Small intestine (tissue), 7 donors: ENCODE measurements at regions not wholly inside any gene's neighbourhood (a gene's known extent, or its start where the extent isn't known, plus 50 kb on each side); places are given as distances from the start of the nearest gene placed in this dataset.

Experiments used
- DNase-seq, 2 donors: peaks; one replicate each; pipeline versions ENCODE4 v3.0.0 to v3.0.0-alpha.2; 2013
- FAIRE-seq: peaks from 2 replicates; lab custom pipeline; 2012; peaks lifted over from hg19 to GRCh38; lab: Jason Lieb, UNC
- H3K27ac ChIP-seq, 3 donors: one replicate each; pipeline ENCODE4 v1.5.1; 2013; ENCODE audit warnings: low read length in 2 of 3, mild to moderate bottlenecking in 2 of 3, control low read depth in 1 of 3, inconsistent platforms in 1 of 3, low read depth in 1 of 3, moderate library complexity in 1 of 3
- H3K27me3 ChIP-seq, 3 donors: one replicate each; pipeline ENCODE4 v1.6.1; 2013; ENCODE audit warnings: low read length in 3 of 3, inconsistent platforms in 1 of 3; ENCODE audit not compliant: control insufficient read depth in 3 of 3, insufficient read depth in 3 of 3
- H3K36me3 ChIP-seq, 3 donors: one replicate each; pipeline ENCODE4 v1.6.1; 2013; ENCODE audit warnings: low read length in 3 of 3, inconsistent platforms in 1 of 3, low read depth in 1 of 3, mild to moderate bottlenecking in 1 of 3, moderate library complexity in 1 of 3; ENCODE audit not compliant: control insufficient read depth in 3 of 3, insufficient read depth in 2 of 3
- H3K4me1 ChIP-seq, 3 donors: one replicate each; pipeline ENCODE4 v1.6.1; 2013; ENCODE audit warnings: low read length in 2 of 3, inconsistent platforms in 1 of 3, low read depth in 1 of 3, mild to moderate bottlenecking in 1 of 3, moderate library complexity in 1 of 3; ENCODE audit not compliant: control insufficient read depth in 3 of 3, insufficient read depth in 2 of 3
- H3K4me3 ChIP-seq, 3 donors: one replicate each; pipeline ENCODE4 v1.5.1; 2013; ENCODE audit warnings: low read length in 3 of 3, control low read depth in 1 of 3, inconsistent platforms in 1 of 3, low read depth in 1 of 3, mild to moderate bottlenecking in 1 of 3, moderate library complexity in 1 of 3
- H3K9me3 ChIP-seq, 2 donors: one replicate each; pipeline ENCODE4 v1.6.1; 2013; ENCODE audit warnings: low read depth in 1 of 2, low read length in 1 of 2; ENCODE audit not compliant: control insufficient read depth in 2 of 2, insufficient read depth in 1 of 2
- WGBS, 3 donors: extraction: QIAGEN DNeasy Blood & Tissue Kit; methylation state at CpG; one replicate each; pipeline ENCODE4 v1.1.7; 2013; 5-methylcytosine and 5-hydroxymethylcytosine counted together
- donor health status: healthy with polysubstance abuse.
- donor health status: control.
- donor health status: control.
- donor health status: Bipolar disorder and iron deficiency.
- donor health status: healthy.

- no peaks in the 10 kb centered on the region for H3K36me3 ChIP-seq
- DNase-seq, result no peak
- H3K4me3 ChIP-seq, result no peak overlapping the region
- no peaks in the 10 kb centered on the region for H3K4me1 ChIP-seq
- H3K27me3 ChIP-seq, result peaks cover 0 to 3% (median 0%) of the 10 kb centered on the region in 3 donors
- H3K27ac ChIP-seq, result no peak overlapping the region
- peaks cover 0 to 9% of the 10 kb centered on the region in 2 donors for H3K9me3 ChIP-seq
- no peak for FAIRE-seq
- WGBS, 3 donors, result 53 to 76% (median 61%) methylated on average over 3 of the region's 3 CpGs
These were observed 105.5 kb upstream of the CPLX2 start for GRCh38 chr5:175765858-175766257.

DNA sequence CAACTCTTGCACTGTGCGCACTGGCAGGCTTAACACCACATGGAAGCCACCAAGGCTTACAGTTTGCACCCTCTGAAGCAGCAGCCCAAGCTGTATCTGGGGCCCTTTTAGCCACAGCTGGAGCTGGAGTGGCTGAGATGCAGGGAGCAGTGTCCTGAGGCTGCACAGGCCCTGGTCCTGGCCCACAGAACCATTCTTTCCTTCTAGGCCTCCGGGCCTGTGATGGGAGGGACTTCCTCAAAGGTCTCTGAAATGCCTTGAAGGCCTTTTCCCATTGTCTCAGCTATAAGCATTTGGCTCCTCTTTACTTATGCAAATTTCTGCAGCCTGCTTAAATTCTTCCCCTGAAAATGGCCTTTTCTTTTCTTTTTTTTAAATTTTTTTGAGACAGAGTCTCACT is 104.4 kb upstream of the CPLX2 start:
- Histone ChIP-seq H3K9me3 (peaks cover 0 to 9% of the 10 kb centered on the region in 2 donors), H3K4me3 (no peak overlapping the region), H3K27ac (no peak overlapping the region), H3K4me1 (no peaks in the 10 kb centered on the region), H3K36me3 (no peaks in the 10 kb centered on the region), H3K27me3 (peaks cover 0 to 4% (median 2%) of the 10 kb centered on the region in 3 donors)
- WGBS, 3 donors, result 70 to 74% (median 73%) methylated on average over 2 of the region's 2 CpGs
- no peak for FAIRE-seq
- no peak for DNase-seq

DNA sequence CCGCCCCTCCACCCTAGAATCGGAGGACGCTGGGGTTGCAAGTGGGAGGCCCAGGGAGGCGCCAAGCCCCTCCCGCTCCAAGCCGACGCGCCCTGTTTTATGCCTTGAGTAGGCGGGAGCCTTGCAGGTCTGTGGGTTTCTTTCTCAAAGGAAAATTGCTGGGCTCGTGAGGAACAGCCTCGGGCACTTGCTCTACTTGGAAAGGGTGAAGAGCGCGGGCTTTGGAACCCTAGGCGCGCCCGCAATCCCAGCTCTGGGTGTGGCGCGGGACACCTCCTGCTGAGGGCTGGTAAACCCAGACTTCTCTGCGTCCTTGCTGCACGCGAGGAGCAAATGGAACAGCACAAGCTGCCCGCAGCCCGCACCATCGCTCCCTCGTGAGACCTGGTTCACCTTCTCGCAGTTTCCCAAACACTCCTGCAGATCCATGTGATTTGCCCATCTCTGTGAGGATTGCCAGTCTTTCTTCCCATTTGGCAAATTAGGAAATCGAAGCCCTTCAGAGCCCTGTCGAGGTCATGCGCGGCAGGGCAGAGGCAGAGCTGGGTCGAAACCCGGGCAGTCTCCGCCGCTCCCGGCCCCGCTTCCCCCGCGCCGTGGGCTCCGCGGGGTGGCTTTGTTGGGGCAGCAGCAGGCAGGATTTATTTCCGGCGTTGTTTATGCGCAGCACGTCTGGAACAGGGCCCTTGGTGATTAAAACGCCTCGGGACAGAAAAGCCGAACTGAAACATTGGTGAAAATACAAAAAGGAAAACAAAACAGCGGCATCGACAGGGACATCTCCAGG is 98.4 kb upstream of the CPLX2 start:
- Histone ChIP-seq H3K4me1 (no peaks in the 10 kb centered on the region), H3K4me3 (no peak overlapping the region), H3K27me3 (peaks cover 0 to 28% (median 26%) of the 10 kb centered on the region in 3 donors), H3K9me3 (no peaks in the 10 kb centered on the region), H3K27ac (no peak overlapping the region), H3K36me3 (no peaks in the 10 kb centered on the region)
- 7 to 10% (median 9%) methylated on average over 50 of the region's 50 CpGs for WGBS, 3 donors
- no peak for FAIRE-seq
- DNase-seq, result no peak

DNA sequence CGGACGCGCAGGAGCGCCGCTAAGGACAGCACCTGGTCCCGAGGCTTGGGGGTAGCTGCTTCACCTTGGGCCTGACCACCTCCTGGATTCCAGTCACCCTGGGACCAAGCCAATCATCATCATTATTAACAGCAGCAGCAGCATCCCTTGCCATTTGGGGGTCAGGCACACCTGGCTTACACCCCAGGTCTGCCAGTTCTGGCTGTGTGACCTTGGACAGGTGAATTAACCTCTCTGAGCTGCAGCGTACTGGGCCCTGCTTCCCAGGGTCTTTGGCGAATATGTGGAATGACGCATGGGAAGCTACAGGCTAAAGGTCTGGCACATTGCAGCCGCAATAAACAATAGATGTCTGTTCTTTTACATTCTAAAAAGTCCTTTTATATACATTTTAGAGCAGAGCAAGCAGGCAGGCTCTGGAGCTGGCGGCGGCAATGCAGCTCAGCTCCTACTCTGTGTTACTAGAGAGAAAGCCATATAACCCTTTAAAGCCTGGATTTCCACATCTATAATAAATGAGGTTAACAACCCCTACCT is 97.8 kb upstream of the CPLX2 start:
- no peaks in the 10 kb centered on the region for H3K9me3 ChIP-seq
- peaks cover 0 to 28% (median 26%) of the 10 kb centered on the region in 3 donors for H3K27me3 ChIP-seq
- H3K27ac ChIP-seq, result no peak overlapping the region
- WGBS, 3 donors, result 31 to 46% (median 32%) methylated on average over 12 of the region's 12 CpGs
- no peak for DNase-seq
- no peaks in the 10 kb centered on the region for H3K4me1 ChIP-seq
- no peaks in the 10 kb centered on the region for H3K36me3 ChIP-seq
- FAIRE-seq, result no peak
- H3K4me3 ChIP-seq, result no peak overlapping the region

DNA sequence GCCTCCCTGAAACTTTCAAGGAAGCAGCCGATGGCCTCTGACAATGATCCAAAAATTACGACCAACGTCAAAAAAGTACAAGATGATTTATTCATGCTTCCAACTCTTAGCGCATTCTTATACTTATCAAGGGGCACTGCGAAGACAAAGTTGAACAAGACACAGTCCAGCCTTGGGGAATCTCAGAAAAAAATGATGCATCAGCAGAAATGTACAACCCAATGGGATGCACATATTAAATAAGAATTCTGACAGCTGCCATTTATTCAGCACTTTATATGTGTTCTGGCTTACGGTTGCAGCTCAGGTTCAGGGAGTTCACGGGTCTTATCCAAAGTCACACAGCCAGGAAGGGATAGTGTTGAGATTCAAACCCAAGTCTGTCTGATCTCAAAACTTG is 96.0 kb upstream of the CPLX2 start:
- no peak for DNase-seq
- no peak for FAIRE-seq
- Histone ChIP-seq H3K36me3 (no peaks in the 10 kb centered on the region), H3K4me1 (no peaks in the 10 kb centered on the region), H3K27ac (no peak overlapping the region), H3K27me3 (peaks cover 0 to 28% (median 26%) of the 10 kb centered on the region in 3 donors), H3K9me3 (no peaks in the 10 kb centered on the region), H3K4me3 (no peak overlapping the region)
- WGBS, 3 donors, result 79 to 86% (median 84%) methylated on average over 7 of the region's 7 CpGs

DNA sequence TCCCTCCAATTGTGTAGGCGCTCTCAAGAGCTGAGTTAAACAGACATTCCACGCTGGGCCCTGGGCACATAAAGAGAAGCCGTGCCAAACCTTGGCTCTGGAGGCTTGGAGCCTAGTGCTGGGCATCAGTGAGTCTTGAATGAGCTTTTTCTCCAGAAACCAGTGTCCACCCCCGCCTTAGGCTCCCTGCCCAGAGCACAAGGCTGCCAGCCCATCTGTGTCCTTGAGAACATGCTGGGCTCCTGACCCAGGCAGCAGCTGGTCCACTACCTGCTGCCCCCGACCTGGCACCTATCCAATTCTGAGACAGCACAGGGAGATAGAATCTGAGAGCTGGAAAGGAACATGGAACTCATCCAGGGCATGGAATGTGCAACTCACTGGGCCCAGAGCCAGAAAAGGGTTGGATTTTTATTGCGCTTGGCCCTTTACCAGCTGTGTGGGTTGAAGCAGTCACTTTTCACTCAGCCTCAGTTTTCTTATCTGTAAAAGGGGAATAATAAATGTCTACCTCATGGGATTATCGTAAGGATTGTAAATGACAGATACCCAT is 92.4 kb upstream of the CPLX2 start:
- WGBS, 3 donors, result 38 to 71% (median 40%) methylated on average over 7 of the region's 7 CpGs
- Histone ChIP-seq H3K4me1 (no peaks in the 10 kb centered on the region), H3K27ac (no peak overlapping the region), H3K36me3 (no peaks in the 10 kb centered on the region), H3K9me3 (no peaks in the 10 kb centered on the region), H3K27me3 (peaks cover 0 to 8% (median 6%) of the 10 kb centered on the region in 3 donors), H3K4me3 (no peak overlapping the region)
- FAIRE-seq, result no peak
- peak in 1 of 2 donors; percentile 17 for DNase-seq

GRCh38 chr5:175783739-175784138 is 87.6 kb upstream of the CPLX2 start:
- Histone ChIP-seq H3K36me3 (no peaks in the 10 kb centered on the region), H3K4me3 (no peak overlapping the region), H3K27ac (no peak overlapping the region), H3K9me3 (no peaks in the 10 kb centered on the region), H3K27me3 (no peaks in the 10 kb centered on the region), H3K4me1 (no peaks in the 10 kb centered on the region)
- FAIRE-seq, result no peak
- DNase-seq, result no peak

DNA sequence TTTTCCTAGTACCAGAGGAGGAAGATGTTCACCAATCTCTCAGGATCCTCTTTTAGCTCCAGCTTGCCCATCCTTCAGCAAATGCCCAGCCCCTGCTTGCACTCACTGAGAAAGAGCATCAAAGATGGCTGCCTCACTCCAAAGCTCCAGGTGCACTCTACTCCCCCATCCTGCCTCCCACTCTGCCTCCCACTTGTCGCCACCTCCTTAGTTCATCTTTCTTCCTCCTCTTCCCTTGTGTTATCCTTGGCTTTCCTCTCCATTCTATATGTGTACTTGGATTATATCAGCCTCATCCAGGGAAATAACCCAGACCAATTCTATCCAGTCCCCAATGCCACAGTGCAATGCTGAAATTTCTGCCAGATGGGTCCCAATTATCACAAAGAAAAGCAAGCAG is 87.1 kb upstream of the CPLX2 start:
- WGBS, 3 donors, result 76 to 86% (median 83%) methylated on average over 1 of the region's 1 CpG
- no peaks in the 10 kb centered on the region for H3K27me3 ChIP-seq
- no peaks in the 10 kb centered on the region for H3K36me3 ChIP-seq
- no peak for DNase-seq
- no peak overlapping the region for H3K27ac ChIP-seq
- no peaks in the 10 kb centered on the region for H3K9me3 ChIP-seq
- H3K4me1 ChIP-seq, result no peaks in the 10 kb centered on the region
- FAIRE-seq, result no peak
- H3K4me3 ChIP-seq, result no peak overlapping the region
